Neural progenitor cell (in vitro differentiated cells): ENCODE measurements at regions not wholly inside any gene's neighbourhood (a gene's known extent, or its start where the extent isn't known, plus 50 kb on each side); places are given as distances from the start of the nearest gene placed in this dataset.

Source experiments
- DNase-seq: peaks from one replicate; pipeline ENCODE4 v3.0.0-alpha.2; 2016; ENCODE audit warnings: low spot score
- H2AFZ ChIP-seq: fragments of 200-600 bp; sonication (generic); replicated peaks from 2 replicates; pipeline ENCODE4 v1.6.1; 2016; ENCODE audit warnings: antibody characterized with exemption
- H3F3A ChIP-seq: fragments of 200-600 bp; sonication (generic); 2 replicates; pipeline ENCODE4 v1.6.1; 2016; ENCODE audit warnings: antibody characterized with exemption, low read depth
- H3K27ac ChIP-seq: fragments of 200-600 bp; sonication (generic); 2 replicates; pipeline ENCODE4 v1.5.1; 2016; ENCODE audit warnings: mild to moderate bottlenecking
- H3K27me3 ChIP-seq: fragments of 200-600 bp; sonication (generic); 2 replicates; pipeline ENCODE4 v1.6.1; 2016; ENCODE audit warnings: mild to moderate bottlenecking, moderate library complexity
- H3K36me3 ChIP-seq: fragments of 200-600 bp; sonication (generic); 2 replicates; pipeline ENCODE4 v1.5.1; 2016
- H3K4me1 ChIP-seq: fragments of 200-600 bp; sonication (generic); 2 replicates; pipeline ENCODE4 v1.6.1; 2016; ENCODE audit warnings: mixed run types
- H3K4me2 ChIP-seq: fragments of 200-600 bp; sonication (generic); 2 replicates; pipeline ENCODE4 v1.6.1; 2016
- H3K4me3 ChIP-seq: fragments of 200-600 bp; sonication (generic); 2 replicates; pipeline ENCODE4 v1.5.1; 2016
- H3K79me2 ChIP-seq: fragments of 200-600 bp; sonication (generic); 2 replicates; pipeline ENCODE4 v1.6.1; 2016; ENCODE audit warnings: low read depth
- H3K9ac ChIP-seq: fragments of 200-600 bp; sonication (generic); 2 replicates; pipeline ENCODE4 v1.6.1; 2016
- H3K9me3 ChIP-seq: fragments of 200-600 bp; sonication (generic); 2 replicates; pipeline ENCODE4 v1.5.1; 2016; ENCODE audit warnings: low read depth
- H4K20me1 ChIP-seq: fragments of 200-600 bp; sonication (generic); 2 replicates; pipeline ENCODE4 v1.6.1; 2016; ENCODE audit warnings: low read depth
- H3K27ac Mint-ChIP-seq: 3 replicates; pipeline ENCODE4 v1.8.0; 2021; ENCODE audit warnings: mixed read lengths
- H3K27me3 Mint-ChIP-seq: 2 replicates; pipeline ENCODE4 v1.8.0; 2022; ENCODE audit warnings: low read depth, mild to moderate bottlenecking, inconsistent platforms, moderate library complexity, mixed read lengths; ENCODE audit not compliant: insufficient read depth
- H3K36me3 Mint-ChIP-seq: 3 replicates; pipeline ENCODE4 v1.8.0; 2021; ENCODE audit warnings: mixed read lengths
- H3K4me1 Mint-ChIP-seq: 3 replicates; pipeline ENCODE4 v1.8.0; 2021; ENCODE audit warnings: mixed read lengths
- H3K4me3 Mint-ChIP-seq: 3 replicates; pipeline ENCODE4 v1.8.0; 2021; ENCODE audit warnings: mild to moderate bottlenecking, moderate library complexity, mixed read lengths
- H3K9me3 Mint-ChIP-seq: 3 replicates; pipeline ENCODE4 v1.8.0; 2020; ENCODE audit warnings: mixed read lengths
- EZH2 ChIP-seq: fragments of 200-600 bp; sonication (generic); IDR thresholded peaks from 2 replicates; pipeline ENCODE4 v1.6.1; 2017; ENCODE audit warnings: antibody characterized with exemption, mild to moderate bottlenecking, moderate library complexity
- EZH2phosphoT487 ChIP-seq: fragments of 200-600 bp; sonication (generic); IDR thresholded peaks from 2 replicates; pipeline ENCODE4 v1.6.1; 2017; ENCODE audit warnings: antibody characterized with exemption
- TF ChIP-seq, protein P1 (sequence below): fragments of 200-600 bp; sonication (generic); IDR thresholded peaks from 2 replicates; pipeline ENCODE4 v1.5.1; 2017; ENCODE audit warnings: antibody characterized with exemption, mild to moderate bottlenecking

- H3K36me3 ChIP-seq, result no peaks in the 10 kb centered on the region
- H3K27me3 ChIP-seq, result no peaks in the 10 kb centered on the region
- H3F3A ChIP-seq, result peaks cover 10% of the 10 kb centered on the region
- TF ChIP-seq EZH2phosphoT487 (no peak), EZH2 (no peak)
- TF ChIP-seq, protein P1, sequence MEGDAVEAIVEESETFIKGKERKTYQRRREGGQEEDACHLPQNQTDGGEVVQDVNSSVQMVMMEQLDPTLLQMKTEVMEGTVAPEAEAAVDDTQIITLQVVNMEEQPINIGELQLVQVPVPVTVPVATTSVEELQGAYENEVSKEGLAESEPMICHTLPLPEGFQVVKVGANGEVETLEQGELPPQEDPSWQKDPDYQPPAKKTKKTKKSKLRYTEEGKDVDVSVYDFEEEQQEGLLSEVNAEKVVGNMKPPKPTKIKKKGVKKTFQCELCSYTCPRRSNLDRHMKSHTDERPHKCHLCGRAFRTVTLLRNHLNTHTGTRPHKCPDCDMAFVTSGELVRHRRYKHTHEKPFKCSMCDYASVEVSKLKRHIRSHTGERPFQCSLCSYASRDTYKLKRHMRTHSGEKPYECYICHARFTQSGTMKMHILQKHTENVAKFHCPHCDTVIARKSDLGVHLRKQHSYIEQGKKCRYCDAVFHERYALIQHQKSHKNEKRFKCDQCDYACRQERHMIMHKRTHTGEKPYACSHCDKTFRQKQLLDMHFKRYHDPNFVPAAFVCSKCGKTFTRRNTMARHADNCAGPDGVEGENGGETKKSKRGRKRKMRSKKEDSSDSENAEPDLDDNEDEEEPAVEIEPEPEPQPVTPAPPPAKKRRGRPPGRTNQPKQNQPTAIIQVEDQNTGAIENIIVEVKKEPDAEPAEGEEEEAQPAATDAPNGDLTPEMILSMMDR, result no peak
- Mint-ChIP-seq H3K36me3 (peaks cover 2% of the 10 kb centered on the region), H3K27me3 (peaks cover 2% of the 10 kb centered on the region), H3K27ac (no peak overlapping the region), H3K9me3 (no peaks in the 10 kb centered on the region), H3K4me3 (no peak overlapping the region), H3K4me1 (peaks cover 4% of the 10 kb centered on the region)
- H3K79me2 ChIP-seq, result no peaks in the 10 kb centered on the region
- no peak overlapping the region for H3K4me3 ChIP-seq
- H3K9ac ChIP-seq, result no peak overlapping the region
- no peaks in the 10 kb centered on the region for H4K20me1 ChIP-seq
- H2AFZ ChIP-seq, result no peak overlapping the region
- peaks cover 29% of the 10 kb centered on the region for H3K4me1 ChIP-seq
- H3K9me3 ChIP-seq, result no peaks in the 10 kb centered on the region
- peak overlapping the region; percentile 17 for H3K4me2 ChIP-seq
- H3K27ac ChIP-seq, result no peak overlapping the region
- DNase-seq, result no peak
Measured at GRCh38 chr2:175619179-175620045, 382.7 kb downstream of the LNPK start.

- Mint-ChIP-seq H3K36me3 (no peaks in the 10 kb centered on the region), H3K27me3 (no peaks in the 10 kb centered on the region), H3K4me3 (no peak overlapping the region), H3K27ac (no peak overlapping the region), H3K4me1 (no peaks in the 10 kb centered on the region), H3K9me3 (no peaks in the 10 kb centered on the region)
- DNase-seq, result no peak
- no peak overlapping the region for H2AFZ ChIP-seq
- H3F3A ChIP-seq, result no peaks in the 10 kb centered on the region
- no peak overlapping the region for H3K9ac ChIP-seq
- H4K20me1 ChIP-seq, result no peaks in the 10 kb centered on the region
- TF ChIP-seq EZH2, result no peak
- TF ChIP-seq EZH2phosphoT487, result no peak
- TF ChIP-seq, protein P1, result no peak
- H3K79me2 ChIP-seq, result no peaks in the 10 kb centered on the region
- H3K4me3 ChIP-seq, result no peak overlapping the region
- H3K4me2 ChIP-seq, result no peak overlapping the region
- no peaks in the 10 kb centered on the region for H3K4me1 ChIP-seq
- no peak overlapping the region for H3K27ac ChIP-seq
- H3K9me3 ChIP-seq, result no peaks in the 10 kb centered on the region
- no peaks in the 10 kb centered on the region for H3K27me3 ChIP-seq
- H3K36me3 ChIP-seq, result no peaks in the 10 kb centered on the region
Measured at GRCh38 chr2:175612280-175612679, 389.8 kb downstream of the LNPK start.

DNA sequence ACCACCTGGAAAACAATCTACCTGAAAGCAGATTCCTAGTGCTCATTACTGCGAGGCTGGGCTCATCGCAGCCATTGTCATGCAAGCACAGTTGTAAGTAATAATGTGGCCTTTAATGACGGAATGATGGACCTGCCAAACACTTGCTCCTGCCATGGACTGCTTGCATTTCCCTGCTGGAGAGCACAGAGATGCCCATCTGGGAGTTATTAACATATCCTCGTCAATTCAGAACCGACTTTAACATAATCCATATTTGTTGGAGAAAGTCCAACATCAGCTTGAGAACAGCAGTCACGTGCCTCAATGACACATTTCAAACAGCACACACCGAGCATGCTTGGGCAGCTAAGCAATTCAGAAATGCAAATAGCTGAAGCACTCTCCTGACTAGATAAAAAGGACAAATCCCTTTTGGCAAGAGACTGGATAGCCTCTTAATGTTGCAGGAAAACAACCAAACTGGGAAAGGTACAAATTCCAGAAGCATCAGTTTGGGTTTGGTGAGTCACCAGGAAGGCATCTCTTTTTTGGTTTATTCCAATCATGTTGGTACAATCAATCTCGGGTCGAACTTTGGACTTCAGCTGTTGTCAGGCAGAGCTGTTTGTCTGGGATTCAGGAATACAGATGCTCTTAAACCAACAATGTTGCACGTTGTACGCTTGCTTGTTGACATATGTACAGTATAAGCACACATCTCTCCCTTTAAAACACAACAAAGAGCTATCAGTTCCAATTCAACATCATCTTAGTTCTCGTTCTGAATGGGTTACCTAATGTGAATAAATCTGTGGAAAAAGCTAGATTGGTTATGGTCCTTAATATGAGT is 395.8 kb downstream of the LNPK start:
- Histone ChIP-seq H2AFZ (peak overlapping the region; percentile 72), H3K79me2 (no peaks in the 10 kb centered on the region), H3K4me2 (no peak overlapping the region), H4K20me1 (no peaks in the 10 kb centered on the region), H3K9me3 (no peaks in the 10 kb centered on the region), H3K27ac (no peak overlapping the region), H3F3A (no peaks in the 10 kb centered on the region), H3K27me3 (no peaks in the 10 kb centered on the region), H3K36me3 (no peaks in the 10 kb centered on the region), H3K4me1 (peaks cover 8% of the 10 kb centered on the region), H3K4me3 (no peak overlapping the region), H3K9ac (no peak overlapping the region)
- H3K4me3 Mint-ChIP-seq, result no peak overlapping the region
- DNase-seq, result no peak
- H3K4me1 Mint-ChIP-seq, result peaks cover 3% of the 10 kb centered on the region
- no peak overlapping the region for H3K27ac Mint-ChIP-seq
- no peaks in the 10 kb centered on the region for H3K36me3 Mint-ChIP-seq
- TF ChIP-seq, protein P1, result no peak
- TF ChIP-seq EZH2 (no peak), EZH2phosphoT487 (no peak)
- no peaks in the 10 kb centered on the region for H3K9me3 Mint-ChIP-seq
- H3K27me3 Mint-ChIP-seq, result no peaks in the 10 kb centered on the region
